Esophagus muscularis mucosa (tissue), 3 donors: ENCODE measurements at regions not wholly inside any gene's neighbourhood (a gene's known extent, or its start where the extent isn't known, plus 50 kb on each side); places are given as distances from the start of the nearest gene placed in this dataset.

Experiments
- CTCF ChIP-seq, 3 experiments: fragments of 200-600 bp in 2 of 3; fragments of 450-650 bp in 1 of 3; sonication (generic) in 2 of 3; IDR thresholded peaks; one replicate each; pipeline ENCODE4 v1.5.1; 2017 to 2019; ENCODE audit warnings: antibody characterized with exemption in 3 of 3, mild to moderate bottlenecking in 2 of 3, moderate library complexity in 1 of 3
- POLR2A ChIP-seq: fragments of 450-650 bp; IDR thresholded peaks from one replicate; pipeline ENCODE4 v1.6.1; 2017; ENCODE audit warnings: antibody characterized with exemption, moderate library complexity, mild to moderate bottlenecking, low read depth
- POLR2AphosphoS5 ChIP-seq, 2 donors: sonication (generic); formaldehyde crosslinking; IDR thresholded peaks; one replicate each; pipeline ENCODE4 v1.6.1; 2017; ENCODE audit warnings: antibody characterized with exemption in 2 of 2

DNA sequence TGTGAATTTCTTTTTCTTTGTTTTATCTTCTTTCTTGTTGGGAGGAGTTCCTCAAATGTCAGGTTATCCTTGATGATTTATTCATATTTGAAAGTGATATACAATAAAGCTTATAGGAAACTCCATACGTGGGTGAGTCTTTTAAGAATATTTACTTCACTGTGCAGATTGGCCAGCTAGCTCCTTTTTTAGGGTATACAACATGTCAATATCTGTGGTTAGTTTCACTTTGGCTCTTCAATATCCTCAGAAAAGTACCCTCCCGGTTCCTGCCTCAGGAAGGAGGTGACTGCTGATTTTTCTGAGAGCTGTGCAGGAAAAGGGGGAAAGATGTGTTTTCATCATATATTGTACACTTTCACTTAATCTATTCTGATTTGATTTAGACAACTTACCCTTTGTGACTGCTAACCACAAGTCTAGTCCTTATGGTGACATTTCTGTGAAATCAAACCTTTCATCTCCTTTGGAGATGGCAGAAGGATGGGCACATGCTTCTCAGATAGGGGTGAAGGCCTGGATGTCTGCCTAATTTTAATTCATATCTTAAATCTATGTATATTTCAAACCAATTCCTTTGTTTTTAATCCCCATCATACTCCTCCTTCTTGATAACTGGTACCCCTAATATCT is 98.2 kb upstream of the NECTIN3 start:
- no peak for TF ChIP-seq POLR2A
- TF ChIP-seq CTCF (IDR thresholded peaks at IDR 0.05) = no peak
- TF ChIP-seq POLR2AphosphoS5 (IDR thresholded peaks at IDR 0.05) = no peak
